Aorta (tissue), 5 donors: ENCODE measurements at regions not wholly inside any gene's neighbourhood (a gene's known extent, or its start where the extent isn't known, plus 50 kb on each side); places are given as distances from the start of the nearest gene placed in this dataset.
A peak's percentile ranks its signal among the peaks of the same experiment; 100 is the strongest.

Experiments used
- ATAC-seq: fragments of 200-7000 bp; cut with Tn5 transposase; one replicate; pipeline ENCODE4 v1.9.1; 2022; ENCODE audit warnings: moderate library complexity; ENCODE audit not compliant: low FRiP score
- DNase-seq, 2 donors: peaks; one replicate each; pipeline ENCODE4 v3.0.0-alpha.2; 2020
- H3K27ac ChIP-seq, 2 donors: one replicate each; pipeline ENCODE4 v1.5.1; 2013; ENCODE audit warnings: low read length in 2 of 2, mild to moderate bottlenecking in 2 of 2, moderate library complexity in 2 of 2, control low read depth in 1 of 2, inconsistent platforms in 1 of 2, low read depth in 1 of 2
- H3K27me3 ChIP-seq, 2 donors: one replicate each; pipeline ENCODE4 v1.6.1; 2013; ENCODE audit warnings: control low read depth in 1 of 2, low read length in 1 of 2, mild to moderate bottlenecking in 1 of 2, moderate library complexity in 1 of 2; ENCODE audit not compliant: insufficient read depth in 2 of 2, control insufficient read depth in 1 of 2
- H3K36me3 ChIP-seq, 2 donors: one replicate each; pipeline ENCODE4 v1.6.1; 2013; ENCODE audit warnings: control low read depth in 1 of 2, low read length in 1 of 2, mild to moderate bottlenecking in 1 of 2; ENCODE audit not compliant: insufficient read depth in 2 of 2, control insufficient read depth in 1 of 2
- H3K4me1 ChIP-seq, 2 donors: one replicate each; pipeline ENCODE4 v1.6.1; 2013; ENCODE audit warnings: low read length in 2 of 2, control low read depth in 1 of 2, mild to moderate bottlenecking in 1 of 2, moderate library complexity in 1 of 2; ENCODE audit not compliant: insufficient read depth in 2 of 2, control insufficient read depth in 1 of 2
- H3K4me3 ChIP-seq, 2 donors: one replicate each; pipeline ENCODE4 v1.5.1; 2013; ENCODE audit warnings: low read length in 2 of 2, control low read depth in 1 of 2, mild to moderate bottlenecking in 1 of 2
- H3K9me3 ChIP-seq: one replicate; pipeline ENCODE4 v1.6.1; 2013; ENCODE audit warnings: mild to moderate bottlenecking, low read length; ENCODE audit not compliant: control insufficient read depth
- WGBS, 2 donors: extraction: QIAGEN DNeasy Blood & Tissue Kit; methylation state at CpG; one replicate each; pipeline ENCODE4 v1.1.7; 2013; 5-methylcytosine and 5-hydroxymethylcytosine counted together
- intact Hi-C, 2 donors: fragments of 100-400 bp; cut with DNase I; formaldehyde crosslinking; loops; one replicate each; pipeline versions ENCODE4 v1.14.2 to v1.15.0; 2022
- donor health status: healthy with polysubstance abuse.
- donor health status: Bipolar disorder and iron deficiency.
- donor health status: DM: no; HTN: no; CAD: no.
- donor health status: DM: no; HTN: no; CAD: no.
- donor health status: DM: yes; HTN: yes; CAD: no.

GRCh38 chr4:3362431-3363287, 69.8 kb downstream of the RGS12 start:
- no peak overlapping the region for H3K27ac ChIP-seq
- intact Hi-C loops, result no loop called here
- peak; percentile 13 for ATAC-seq
- H3K9me3 ChIP-seq, result no peaks in the 10 kb centered on the region
- H3K36me3 ChIP-seq, result no peaks in the 10 kb centered on the region
- H3K4me1 ChIP-seq, result no peaks in the 10 kb centered on the region
- H3K4me3 ChIP-seq, result no peak overlapping the region
- 97% methylated on average over 19 of the region's 19 CpGs for WGBS, 2 donors
- no peak for DNase-seq
- H3K27me3 ChIP-seq, result no peaks in the 10 kb centered on the region

- Histone ChIP-seq H3K27ac (no peak overlapping the region), H3K9me3 (no peaks in the 10 kb centered on the region), H3K4me1 (no peaks in the 10 kb centered on the region), H3K4me3 (no peak overlapping the region), H3K36me3 (no peaks in the 10 kb centered on the region), H3K27me3 (no peaks in the 10 kb centered on the region)
- intact Hi-C loops, result no loop called here
- 93 to 94% methylated on average over 30 of the region's 30 CpGs for WGBS, 2 donors
- no peak for ATAC-seq
- DNase-seq, result no peak
These were observed 70.8 kb downstream of the RGS12 start for GRCh38 chr4:3363411-3364141.

DNA sequence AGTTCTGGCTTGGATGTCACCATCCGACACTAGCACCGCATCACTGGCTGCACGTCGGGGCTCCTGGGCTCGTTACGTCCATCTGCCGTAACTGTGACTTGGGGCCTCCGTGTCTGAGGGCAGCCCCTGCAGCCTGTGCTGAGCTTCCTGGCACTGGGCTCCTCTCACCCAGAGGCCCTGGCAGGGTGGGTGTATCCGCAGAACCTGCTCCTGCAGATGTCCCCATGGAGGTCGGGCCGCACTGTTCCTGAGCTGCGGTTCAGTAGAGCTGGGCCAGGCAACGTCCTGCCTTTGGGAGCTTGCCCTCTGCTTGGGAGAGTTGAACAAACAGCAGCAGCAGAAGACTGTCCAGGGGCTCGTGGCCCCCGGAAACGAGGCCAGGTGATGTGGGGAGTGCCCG, 71.4 kb downstream of the RGS12 start:
- Histone ChIP-seq H3K4me3 (no peak overlapping the region), H3K4me1 (no peaks in the 10 kb centered on the region), H3K9me3 (no peaks in the 10 kb centered on the region), H3K36me3 (no peaks in the 10 kb centered on the region), H3K27ac (no peak overlapping the region), H3K27me3 (no peaks in the 10 kb centered on the region)
- no peak for ATAC-seq
- intact Hi-C loops, result no loop called here
- DNase-seq, result no peak
- 94% methylated on average over 17 of the region's 17 CpGs for WGBS, 2 donors

DNA sequence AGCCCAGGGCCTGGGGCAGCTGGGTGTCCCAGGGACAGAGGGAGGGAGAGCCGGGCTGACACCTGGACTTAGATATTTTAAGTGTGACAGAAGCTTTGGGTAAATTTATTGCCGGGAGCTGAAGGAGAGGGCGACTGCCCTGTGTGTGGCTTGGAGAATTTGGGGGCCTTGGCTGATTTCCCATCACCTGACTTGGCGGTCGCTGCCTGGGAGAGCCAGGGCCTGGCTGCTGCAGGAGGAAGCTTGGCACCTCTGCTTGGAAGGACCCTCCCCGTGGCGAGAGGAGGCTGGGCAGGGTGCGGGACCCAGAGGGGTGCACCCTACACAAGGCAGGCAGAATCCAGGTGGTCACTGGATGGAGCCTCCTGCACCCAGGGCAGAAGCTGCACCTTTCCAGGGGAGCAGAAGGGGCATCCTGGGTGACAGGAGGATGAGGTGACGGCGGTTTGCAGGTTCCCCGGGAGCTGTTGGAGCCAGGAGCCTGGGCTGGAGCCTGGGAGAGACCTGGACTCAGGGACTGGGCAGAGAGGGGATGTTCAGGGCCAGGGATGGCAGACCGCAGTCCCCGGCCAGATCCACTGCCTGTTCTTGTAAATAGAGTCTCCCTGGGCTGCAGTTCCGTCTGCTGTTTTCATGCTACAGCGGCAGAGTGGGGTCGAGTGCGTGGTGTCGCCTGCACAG, 72.0 kb downstream of the RGS12 start:
- H3K9me3 ChIP-seq, result no peaks in the 10 kb centered on the region
- no peak overlapping the region for H3K27ac ChIP-seq
- no peaks in the 10 kb centered on the region for H3K27me3 ChIP-seq
- H3K4me1 ChIP-seq, result no peaks in the 10 kb centered on the region
- 89 to 92% methylated on average over 17 to 18 of the region's 18 CpGs for WGBS, 2 donors
- DNase-seq (peak in 1 of 2 donors; percentile 74), ATAC-seq (no peak)
- intact Hi-C loops, result no loop called here
- no peak overlapping the region for H3K4me3 ChIP-seq
- no peaks in the 10 kb centered on the region for H3K36me3 ChIP-seq

- H3K4me3 ChIP-seq, result no peak overlapping the region
- no peaks in the 10 kb centered on the region for H3K36me3 ChIP-seq
- DNase-seq, result no peak
- WGBS, 2 donors, result 92 to 93% methylated on average over 11 of the region's 11 CpGs
- H3K27me3 ChIP-seq, result no peaks in the 10 kb centered on the region
- H3K4me1 ChIP-seq, result no peaks in the 10 kb centered on the region
- intact Hi-C loops, result no loop called here
- H3K9me3 ChIP-seq, result no peaks in the 10 kb centered on the region
- ATAC-seq, result no peak
- no peak overlapping the region for H3K27ac ChIP-seq
These were observed 72.5 kb downstream of the RGS12 start for GRCh38 chr4:3365326-3365725.

- Histone ChIP-seq H3K4me3 (no peak overlapping the region), H3K27me3 (no peaks in the 10 kb centered on the region), H3K9me3 (no peaks in the 10 kb centered on the region), H3K4me1 (no peaks in the 10 kb centered on the region), H3K36me3 (no peaks in the 10 kb centered on the region), H3K27ac (no peak overlapping the region)
- DNase-seq (no peak), ATAC-seq (no peak)
- 92 to 95% methylated on average over 30 of the region's 30 CpGs for WGBS, 2 donors
- intact Hi-C loops, result no loop called here
These were observed 73.3 kb downstream of the RGS12 start for GRCh38 chr4:3365871-3366842.

GRCh38 chr4:3366893-3367775, 74.3 kb downstream of the RGS12 start:
- WGBS, 2 donors, result 92 to 93% methylated on average over 30 of the region's 30 CpGs
- no peak for ATAC-seq

More at GRCh38 chr4:3366893-3367775, 74.3 kb downstream of the RGS12 start:
- Histone ChIP-seq H3K27ac (no peak overlapping the region), H3K27me3 (no peaks in the 10 kb centered on the region), H3K9me3 (no peaks in the 10 kb centered on the region), H3K4me1 (no peaks in the 10 kb centered on the region), H3K36me3 (no peaks in the 10 kb centered on the region), H3K4me3 (no peak overlapping the region)
- DNase-seq, result no peak
- intact Hi-C loops, result no loop called here
